ENCODE measurements at regions not wholly inside any gene's neighbourhood (a gene's known extent, or its start where the extent isn't known, plus 50 kb on each side); places are given as distances from the start of the nearest gene placed in this dataset.

- Histone ChIP-seq H3K9me3 (no peaks in the 10 kb centered on the region), H3K36me3 (no peaks in the 10 kb centered on the region), H3K4me1 (peaks cover 11 to 25% of the 10 kb centered on the region in 2 donors), H3K27ac (peak overlapping the region; percentile 29 to 74 (median 59)), H3K4me3 (replicated peaks in 1 of 3) (no peak overlapping the region), H3K27me3 (no peaks in the 10 kb centered on the region)
- peak; percentile 40 to 56 for DNase-seq
- TF ChIP-seq POLR2A (IDR thresholded peaks at IDR 0.05): no peak
- no peak for TF ChIP-seq CTCF (IDR thresholded peaks at IDR 0.05)
- intact Hi-C loops (cut with DNase I): no loop called here
- 35 to 48% methylated on average over 22 to 24 of the region's 24 CpGs for whole genome bisulfite sequencing, 2 donors
Measured at GRCh38 chr9:96048104-96048955, 172.8 kb downstream of the ERCC6L2 start.

GRCh38 chr9:96047741-96048103 lies 172.2 kb downstream of the ERCC6L2 start:
- H3K27me3 ChIP-seq: no peaks in the 10 kb centered on the region
- WGBS, 2 donors: 82 to 97% methylated on average over 10 of the region's 10 CpGs
- intact Hi-C loops (cut with DNase I): no loop called here
- H3K4me1 ChIP-seq: peaks cover 11 to 25% of the 10 kb centered on the region in 2 donors
- H3K27ac ChIP-seq: peak overlapping the region; percentile 29 to 74 (median 59)
- no peak for DNase-seq
- TF ChIP-seq CTCF (IDR thresholded peaks at IDR 0.05) (no peak), POLR2A (IDR thresholded peaks at IDR 0.05) (no peak)
- H3K9me3 ChIP-seq: no peaks in the 10 kb centered on the region
- no peaks in the 10 kb centered on the region for H3K36me3 ChIP-seq
- H3K4me3 ChIP-seq (replicated peaks in 1 of 3): no peak overlapping the region

- Histone ChIP-seq H3K36me3 (no peaks in the 10 kb centered on the region), H3K27me3 (no peaks in the 10 kb centered on the region), H3K4me1 (peaks cover 11 to 25% of the 10 kb centered on the region in 2 donors), H3K9me3 (no peaks in the 10 kb centered on the region), H3K27ac (peak overlapping the region in 1 of 3 donors; percentile 59), H3K4me3 (replicated peaks in 1 of 3) (no peak overlapping the region)
- no peak for DNase-seq
- intact Hi-C loops (cut with DNase I): no loop called here
- TF ChIP-seq POLR2A (IDR thresholded peaks at IDR 0.05): no peak
- TF ChIP-seq CTCF (IDR thresholded peaks at IDR 0.05): no peak
- 77 to 80% methylated on average over 16 of the region's 16 CpGs for WGBS, 2 donors
Measured at GRCh38 chr9:96047116-96047639, 171.7 kb downstream of the ERCC6L2 start.

- Histone ChIP-seq H3K36me3 (no peaks in the 10 kb centered on the region), H3K4me3 (replicated peaks in 1 of 3) (no peak overlapping the region), H3K4me1 (peaks cover 11 to 29% of the 10 kb centered on the region in 2 donors), H3K9me3 (no peaks in the 10 kb centered on the region), H3K27ac (no peak overlapping the region), H3K27me3 (no peaks in the 10 kb centered on the region)
- TF ChIP-seq CTCF (IDR thresholded peaks at IDR 0.05) (no peak), POLR2A (IDR thresholded peaks at IDR 0.05) (no peak)
- intact Hi-C loops (cut with DNase I): no loop called here
- DNase-seq: no peak
- WGBS, 2 donors: 88 to 95% methylated on average over 5 of the region's 5 CpGs
Measured at GRCh38 chr9:96045811-96046210, 170.3 kb downstream of the ERCC6L2 start.

- Histone ChIP-seq H3K4me3 (replicated peaks in 1 of 3) (no peak overlapping the region), H3K36me3 (no peaks in the 10 kb centered on the region), H3K27ac (no peak overlapping the region), H3K9me3 (no peaks in the 10 kb centered on the region), H3K27me3 (no peaks in the 10 kb centered on the region), H3K4me1 (peaks cover 11 to 30% of the 10 kb centered on the region in 2 donors)
- no peak for DNase-seq
- intact Hi-C loops (cut with DNase I): no loop called here
- 93 to 96% methylated on average over 4 of the region's 4 CpGs for WGBS, 2 donors
- TF ChIP-seq CTCF (IDR thresholded peaks at IDR 0.05) (no peak), POLR2A (IDR thresholded peaks at IDR 0.05) (no peak)
Measured at GRCh38 chr9:96044401-96044800, 168.9 kb downstream of the ERCC6L2 start.
